ENCODE measurements at regions not wholly inside any gene's neighbourhood (a gene's known extent, or its start where the extent isn't known, plus 50 kb on each side); places are given as distances from the start of the nearest gene placed in this dataset.

DNA sequence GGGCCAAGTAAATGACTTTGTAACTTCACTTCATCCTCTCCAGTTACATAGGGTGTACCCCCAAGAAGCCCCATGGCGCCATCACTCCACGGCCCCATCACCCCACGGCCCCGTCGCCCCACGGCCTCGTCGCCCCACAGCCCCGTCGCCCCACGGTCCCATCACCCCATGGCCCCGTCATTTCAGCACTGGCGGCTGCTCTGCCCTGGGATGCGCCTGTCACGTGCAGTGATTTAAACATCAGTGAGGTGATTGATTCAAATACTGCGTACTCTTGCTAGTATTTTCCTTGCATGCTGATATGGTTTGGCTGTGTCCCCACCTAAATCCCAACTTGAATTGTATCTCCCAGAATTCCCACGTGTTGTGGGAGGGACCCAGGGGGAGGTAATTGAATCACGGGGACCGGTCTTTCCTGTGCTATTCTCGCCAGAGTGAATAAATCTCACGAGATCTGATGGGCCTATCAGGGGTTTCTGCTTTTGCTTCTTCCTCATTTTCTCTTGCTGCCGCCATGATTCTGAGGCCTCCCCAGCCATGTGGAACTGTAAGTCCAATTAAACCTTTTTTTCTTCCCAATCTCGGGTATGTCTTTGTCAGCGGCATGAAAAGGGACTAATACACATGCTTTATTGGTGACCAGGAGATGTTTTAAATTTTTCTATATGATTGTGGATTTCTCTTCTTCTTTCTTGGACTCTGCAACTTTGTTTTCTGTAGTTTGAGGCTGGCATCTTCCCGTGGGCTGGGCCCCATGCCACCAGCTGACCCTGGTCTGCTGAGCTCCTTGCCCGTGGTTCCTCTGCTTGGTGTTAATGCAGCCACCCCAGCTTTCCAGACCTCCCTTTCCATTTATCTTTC lies 50.1 kb upstream of the PCBP3 start:
- TF ChIP-seq, protein P1, sequence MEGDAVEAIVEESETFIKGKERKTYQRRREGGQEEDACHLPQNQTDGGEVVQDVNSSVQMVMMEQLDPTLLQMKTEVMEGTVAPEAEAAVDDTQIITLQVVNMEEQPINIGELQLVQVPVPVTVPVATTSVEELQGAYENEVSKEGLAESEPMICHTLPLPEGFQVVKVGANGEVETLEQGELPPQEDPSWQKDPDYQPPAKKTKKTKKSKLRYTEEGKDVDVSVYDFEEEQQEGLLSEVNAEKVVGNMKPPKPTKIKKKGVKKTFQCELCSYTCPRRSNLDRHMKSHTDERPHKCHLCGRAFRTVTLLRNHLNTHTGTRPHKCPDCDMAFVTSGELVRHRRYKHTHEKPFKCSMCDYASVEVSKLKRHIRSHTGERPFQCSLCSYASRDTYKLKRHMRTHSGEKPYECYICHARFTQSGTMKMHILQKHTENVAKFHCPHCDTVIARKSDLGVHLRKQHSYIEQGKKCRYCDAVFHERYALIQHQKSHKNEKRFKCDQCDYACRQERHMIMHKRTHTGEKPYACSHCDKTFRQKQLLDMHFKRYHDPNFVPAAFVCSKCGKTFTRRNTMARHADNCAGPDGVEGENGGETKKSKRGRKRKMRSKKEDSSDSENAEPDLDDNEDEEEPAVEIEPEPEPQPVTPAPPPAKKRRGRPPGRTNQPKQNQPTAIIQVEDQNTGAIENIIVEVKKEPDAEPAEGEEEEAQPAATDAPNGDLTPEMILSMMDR (IDR thresholded peaks at IDR 0.05), result no peak
- TF ChIP-seq POLR2AphosphoS5 (IDR thresholded peaks at IDR 0.05) (no peak), POLR2A (IDR thresholded peaks at IDR 0.05) (no peak)

Data from stomach (tissue), 4 donors.